HG03108 (cell line): ENCODE measurements at regions not wholly inside any gene's neighbourhood (a gene's known extent, or its start where the extent isn't known, plus 50 kb on each side); places are given as distances from the start of the nearest gene placed in this dataset.

Experiments
- ATAC-seq: cut with Tn5 transposase; IDR thresholded peaks from one replicate; pipeline ENCODE4 v1.9.1; 2021; ENCODE audit warnings: moderate library complexity; ENCODE audit not compliant: unreplicated experiment

DNA sequence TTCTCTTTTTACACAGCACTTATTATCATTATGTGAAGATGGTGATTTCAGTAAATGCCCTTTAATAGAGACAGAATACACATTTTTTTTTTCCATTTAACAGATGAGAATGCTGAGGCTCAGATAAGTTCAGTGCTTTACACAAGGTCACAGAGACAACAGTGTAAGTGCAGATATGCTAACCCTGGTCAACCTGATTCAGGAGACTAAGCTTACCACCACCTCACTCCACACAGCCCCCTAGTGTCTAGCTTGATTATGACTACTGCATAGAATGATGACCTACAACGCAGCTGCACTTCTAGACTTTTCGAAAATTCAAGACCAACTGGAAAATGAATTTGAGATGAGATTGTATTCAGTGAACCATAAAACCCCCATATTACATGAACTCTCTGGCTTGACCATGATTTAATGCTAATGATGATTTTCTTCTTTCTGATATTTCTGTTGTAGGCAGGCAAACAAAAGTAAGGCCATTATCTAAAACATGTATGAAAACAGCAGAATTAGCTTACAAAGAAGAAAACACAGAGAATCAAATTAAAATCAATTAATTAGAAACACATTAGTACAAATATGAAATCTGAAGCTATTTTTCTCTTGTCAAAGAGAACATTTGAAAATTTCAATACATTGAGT, 212.1 kb upstream of the PHACTR1 start:
- no peak for ATAC-seq

- ATAC-seq: no peak
Measured at GRCh38 chr6:12505486-12505885, 211.1 kb upstream of the PHACTR1 start.

DNA sequence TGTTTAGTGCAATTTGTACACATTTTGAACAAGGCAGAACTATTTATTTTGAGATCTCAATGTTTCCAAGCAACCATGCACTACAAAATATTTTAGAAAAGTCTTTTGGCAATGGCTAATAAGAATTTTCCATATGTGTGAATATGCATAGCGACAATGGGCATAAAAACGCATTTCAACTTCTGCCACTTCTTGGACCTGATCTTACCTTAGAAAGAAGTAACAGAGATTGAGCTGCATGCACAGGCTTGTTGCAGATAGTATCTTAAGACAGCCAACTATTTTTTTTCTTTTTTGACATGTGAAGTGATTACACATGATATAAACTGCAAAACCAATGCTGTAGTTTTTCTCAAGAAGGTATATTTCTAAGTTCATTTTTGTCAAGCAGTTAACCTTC, 210.4 kb upstream of the PHACTR1 start:
- no peak for ATAC-seq

DNA sequence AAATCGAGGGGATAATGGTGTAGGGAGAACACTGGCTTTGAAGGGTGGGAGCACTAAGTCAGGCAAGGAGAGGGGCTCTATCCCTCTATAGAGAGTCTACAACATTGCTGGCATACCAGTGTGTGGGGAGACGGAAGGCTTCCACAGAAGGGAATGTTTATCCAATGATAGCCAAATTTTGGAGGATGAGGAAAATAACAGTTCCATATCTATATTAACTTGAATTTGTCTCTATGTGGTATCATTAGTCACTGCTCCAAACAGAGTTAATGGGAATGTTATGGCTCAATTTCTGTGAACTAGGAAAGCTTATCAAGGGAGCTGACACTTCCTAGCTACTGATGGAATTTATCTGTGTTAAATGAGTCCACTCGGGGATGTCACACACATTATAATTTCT, 208.9 kb upstream of the PHACTR1 start:
- ATAC-seq: no peak

DNA sequence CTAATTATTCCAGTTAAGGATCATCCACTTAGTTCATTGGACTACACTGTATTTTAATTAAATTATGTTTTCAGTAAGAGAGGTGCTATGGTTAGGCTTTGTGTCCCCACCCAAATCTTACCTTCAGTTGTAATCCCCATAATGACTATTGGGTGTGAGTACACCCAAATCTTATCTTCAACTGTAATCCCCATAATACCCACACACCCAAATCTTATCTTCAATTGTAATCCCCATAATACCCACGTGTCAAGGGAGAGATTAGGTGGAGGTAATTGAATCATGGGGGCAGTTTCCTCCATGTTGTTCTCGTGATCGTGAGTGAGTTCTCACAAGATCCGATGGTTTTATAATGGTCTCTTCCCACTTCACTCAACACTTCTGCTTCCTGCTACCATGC, 208.0 kb upstream of the PHACTR1 start:
- no peak for ATAC-seq

- ATAC-seq: no peak
Measured at GRCh38 chr6:12509060-12509459, 207.5 kb upstream of the PHACTR1 start.

- ATAC-seq: no peak
Measured at GRCh38 chr6:12516070-12516469, 200.5 kb upstream of the PHACTR1 start.

DNA sequence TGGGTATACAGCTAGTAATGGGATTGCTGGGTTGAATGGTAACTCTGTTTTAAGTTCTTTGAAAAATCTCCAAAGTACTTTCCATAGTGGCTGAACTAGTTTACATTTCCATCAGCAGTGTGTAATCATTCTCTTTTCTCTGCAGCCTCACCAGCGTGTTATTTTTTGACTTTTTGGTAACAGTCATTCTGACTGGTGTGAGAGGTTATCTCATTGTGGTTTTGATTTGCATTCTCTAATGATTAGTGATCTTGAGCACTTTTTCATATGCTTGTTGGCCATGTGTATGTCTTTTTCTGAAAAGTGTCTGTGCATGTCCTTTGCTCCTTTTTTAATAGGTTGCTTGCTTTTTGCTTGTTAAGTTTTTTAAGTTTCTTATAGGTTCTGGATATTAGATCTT, 194.2 kb upstream of the PHACTR1 start:
- ATAC-seq: no peak

- no peak for ATAC-seq
Measured at GRCh38 chr6:12523726-12524125, 192.8 kb upstream of the PHACTR1 start.

GRCh38 chr6:12525276-12525675, 191.3 kb upstream of the PHACTR1 start:
- ATAC-seq: no peak

- ATAC-seq: no peak
Measured at GRCh38 chr6:12527339-12527738, 189.2 kb upstream of the PHACTR1 start.

- ATAC-seq: no peak
Measured at GRCh38 chr6:12528136-12528535, 188.4 kb upstream of the PHACTR1 start.

DNA sequence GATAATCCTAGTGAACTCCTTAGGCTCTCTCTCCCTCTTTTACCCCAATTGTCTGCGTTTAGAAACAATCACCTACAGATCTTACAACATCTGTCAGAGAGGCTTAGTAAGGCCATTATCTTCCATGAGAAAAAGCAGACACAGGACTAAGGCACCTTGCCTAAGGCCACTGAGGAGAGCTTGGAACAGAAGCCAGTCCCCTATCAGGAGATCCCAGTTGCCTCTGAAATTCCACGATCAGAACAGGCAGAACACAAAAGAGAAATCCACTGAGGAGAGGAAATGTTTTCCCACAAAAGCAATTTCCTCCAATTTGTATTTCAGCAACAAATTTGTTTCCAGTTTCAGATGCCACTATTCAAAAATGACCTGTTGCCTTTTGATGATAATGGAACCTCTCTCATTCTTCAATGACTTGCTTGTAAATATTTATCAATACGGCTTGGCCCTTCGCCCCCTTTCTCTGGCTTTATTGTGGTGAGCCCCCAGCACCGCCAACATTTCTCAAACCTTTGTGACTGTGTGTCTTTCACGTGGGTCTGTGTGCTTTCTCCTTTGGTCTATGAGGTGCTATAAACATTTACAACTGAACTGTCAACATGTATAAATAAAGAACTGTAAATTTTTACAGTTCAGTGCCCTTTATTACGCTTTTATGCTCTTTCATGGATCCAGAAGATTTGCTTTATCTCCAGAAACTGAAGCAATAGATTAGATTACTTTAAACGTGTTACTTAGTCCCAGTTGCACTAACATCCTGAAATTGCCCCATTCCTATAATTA, 187.8 kb upstream of the PHACTR1 start:
- no peak for ATAC-seq

DNA sequence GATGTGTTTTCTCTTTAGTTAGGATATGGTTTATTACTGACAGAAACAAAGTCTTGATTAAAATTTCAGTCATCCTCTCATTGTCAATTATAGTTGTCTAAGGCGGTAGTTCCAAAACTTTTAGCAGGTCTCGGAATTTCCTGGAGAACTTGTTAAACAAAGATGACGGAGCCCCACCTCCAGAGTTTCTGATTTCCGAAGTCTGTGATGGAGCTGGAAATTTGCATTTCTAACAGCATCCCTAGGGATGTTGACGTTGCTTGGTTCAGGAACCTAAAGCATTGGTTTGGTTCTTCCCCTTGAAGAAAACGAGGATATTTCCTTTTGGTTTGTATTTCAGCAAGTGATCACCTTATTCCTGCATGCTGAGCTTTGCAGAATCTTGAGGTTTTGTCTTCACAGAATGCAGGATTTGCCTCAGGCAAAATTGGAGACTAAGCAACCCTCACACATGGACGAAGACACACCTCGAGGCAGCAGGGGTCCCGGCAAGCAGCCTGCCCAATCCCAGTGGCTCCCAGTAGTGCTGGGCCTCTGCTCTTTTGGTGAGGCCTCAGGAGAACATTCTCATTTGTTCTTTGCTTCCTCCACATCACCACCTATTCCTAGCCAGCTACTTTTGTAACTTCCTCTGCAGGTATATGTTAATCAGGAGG, 187.1 kb upstream of the PHACTR1 start:
- ATAC-seq: no peak

DNA sequence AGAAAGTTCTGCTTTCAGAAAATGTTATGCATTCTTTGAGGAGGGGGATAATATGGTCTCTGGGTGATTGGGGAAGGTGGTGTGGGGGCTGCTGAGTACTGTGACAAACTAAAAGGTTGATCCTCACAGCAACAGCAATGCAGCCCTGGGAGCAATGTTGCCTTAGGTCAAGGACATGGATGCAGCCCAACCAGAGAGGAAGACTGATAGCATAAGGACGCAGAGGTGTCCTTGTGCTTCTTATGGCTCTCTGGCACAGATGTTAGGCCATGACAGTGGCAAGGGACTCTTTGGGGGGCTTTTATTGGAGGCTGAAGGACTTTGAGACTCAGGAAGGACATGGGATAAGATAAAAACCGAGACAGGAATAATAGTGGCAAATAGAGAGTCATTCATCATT, 186.2 kb upstream of the PHACTR1 start:
- no peak for ATAC-seq

- ATAC-seq: no peak
Measured at GRCh38 chr6:12533586-12533985, 183.0 kb upstream of the PHACTR1 start.

- no peak for ATAC-seq
Measured at GRCh38 chr6:12534069-12534853, 182.3 kb upstream of the PHACTR1 start.

GRCh38 chr6:12535586-12536314, 180.8 kb upstream of the PHACTR1 start:
- ATAC-seq: no peak

DNA sequence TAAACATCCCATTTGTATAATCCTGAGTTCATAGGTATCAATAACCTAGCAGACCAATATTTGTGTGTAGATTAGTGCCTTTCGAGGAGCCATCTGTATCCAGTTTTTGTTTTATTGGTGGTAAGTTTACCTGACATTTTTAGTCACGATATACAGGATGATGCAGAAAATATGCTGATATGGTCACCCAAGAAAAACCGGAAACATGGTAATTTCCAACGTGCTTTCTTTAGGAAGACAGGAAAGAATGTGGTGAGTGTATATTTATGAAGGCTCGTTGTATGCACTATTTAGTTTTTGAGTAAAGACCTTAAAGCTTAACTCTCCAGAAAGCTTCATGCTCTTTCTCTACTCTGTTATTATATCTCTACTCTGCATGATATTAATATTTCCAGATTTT, 180.2 kb upstream of the PHACTR1 start:
- no peak for ATAC-seq

DNA sequence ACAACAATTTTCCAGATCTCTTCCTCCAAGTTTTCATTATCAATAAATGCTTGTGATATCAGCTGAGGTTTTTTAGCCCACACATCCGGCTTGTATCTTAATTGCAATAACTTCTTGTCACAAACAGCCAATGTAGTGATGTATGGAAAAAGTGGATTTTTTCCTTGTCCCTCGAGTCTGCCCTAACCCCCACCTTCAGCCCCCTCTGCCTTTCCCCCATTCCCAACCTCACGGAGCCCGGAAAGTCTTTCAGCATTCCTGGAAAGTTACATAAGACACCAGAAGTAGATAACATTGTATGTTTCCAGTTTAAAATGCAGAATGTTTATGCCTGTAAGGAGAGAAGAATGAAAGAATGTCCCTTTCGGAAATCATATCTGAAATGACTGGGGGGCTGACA, 179.2 kb upstream of the PHACTR1 start:
- no peak for ATAC-seq

GRCh38 chr6:12538881-12539357, 177.6 kb upstream of the PHACTR1 start:
- ATAC-seq: no peak
